Neural cell (in vitro differentiated cells): ENCODE measurements at regions not wholly inside any gene's neighbourhood (a gene's known extent, or its start where the extent isn't known, plus 50 kb on each side); places are given as distances from the start of the nearest gene placed in this dataset.

Experiments used
- H2AFZ ChIP-seq: fragments of 200-600, 300-800 bp; sonication (generic), shearing (Covaris generic); 2 replicates; pipeline ENCODE4 v1.6.0; 2014; ENCODE audit warnings: low read depth, mild to moderate bottlenecking, antibody characterized with exemption, low read length, moderate library complexity
- H3F3A ChIP-seq: fragments of 200-600 bp; shearing (Covaris generic); 2 replicates; pipeline ENCODE4 v1.6.1; 2016; ENCODE audit warnings: mild to moderate bottlenecking, moderate library complexity, mixed read lengths, antibody characterized with exemption, low read length; ENCODE audit not compliant: insufficient read depth, poor library complexity, severe bottlenecking
- H3K27ac ChIP-seq: fragments of 200-600, 300-800 bp; sonication (generic), shearing (Covaris generic); 2 replicates; pipeline ENCODE4 v1.5.1; 2014; ENCODE audit warnings: mild to moderate bottlenecking, low read length, moderate library complexity
- H3K27me3 ChIP-seq: fragments of 300-800, 200-600 bp; sonication (generic), shearing (Covaris generic); 2 replicates; pipeline ENCODE4 v1.6.0; 2014; ENCODE audit warnings: mild to moderate bottlenecking, low read depth, low read length, moderate library complexity; ENCODE audit not compliant: insufficient read depth
- H3K36me3 ChIP-seq: fragments of 300-800, 200-600 bp; sonication (generic), shearing (Covaris generic); 2 replicates; pipeline ENCODE4 v1.5.1; 2014; ENCODE audit warnings: mild to moderate bottlenecking, antibody characterized with exemption, low read length, moderate library complexity; ENCODE audit not compliant: insufficient read depth
- H3K4me2 ChIP-seq: fragments of 300-800, 200-600 bp; sonication (generic), shearing (Covaris generic); 2 replicates; pipeline ENCODE4 v1.6.0; 2014; ENCODE audit warnings: mild to moderate bottlenecking, low read length
- H3K4me3 ChIP-seq: fragments of 300-800, 200-600 bp; sonication (generic), shearing (Covaris generic); 2 replicates; pipeline ENCODE4 v1.5.1; 2014; ENCODE audit warnings: mild to moderate bottlenecking, low read length, moderate library complexity
- H3K79me2 ChIP-seq: fragments of 200-600 bp; shearing (Covaris generic); replicated peaks from 2 replicates; pipeline ENCODE4 v1.6.0; 2014; ENCODE audit warnings: mild to moderate bottlenecking, low read length, moderate library complexity; ENCODE audit not compliant: insufficient read depth
- H3K9ac ChIP-seq: fragments of 300-800, 200-600 bp; sonication (generic), shearing (Covaris generic); 2 replicates; pipeline ENCODE4 v1.6.1; 2016; ENCODE audit warnings: mild to moderate bottlenecking, low read length, mixed read lengths
- H3K9me2 ChIP-seq: fragments of 200-600 bp; shearing (Covaris generic); 2 replicates; pipeline ENCODE4 v1.6.1; 2016; ENCODE audit warnings: mild to moderate bottlenecking, low read length, mixed read lengths; ENCODE audit not compliant: insufficient read depth
- H3K9me3 ChIP-seq: fragments of 200-600, 300-800 bp; sonication (generic), shearing (Covaris generic); 2 replicates; pipeline ENCODE4 v1.6.1; 2016; ENCODE audit warnings: mild to moderate bottlenecking, mixed run types, low read length, moderate library complexity, mixed read lengths
- H4K20me1 ChIP-seq: fragments of 200-600 bp; shearing (Covaris generic); 2 replicates; pipeline ENCODE4 v1.6.1; 2016; ENCODE audit warnings: mild to moderate bottlenecking, mixed run types; ENCODE audit not compliant: insufficient read depth
- EP300 ChIP-seq: fragments of 450-650 bp; conservative IDR thresholded peaks from 2 replicates; pipeline ENCODE4 v1.6.1; 2014; ENCODE audit warnings: antibody characterized with exemption, mild to moderate bottlenecking, moderate library complexity; ENCODE audit not compliant: poor library complexity, severe bottlenecking
- EZH2 ChIP-seq: fragments of 200-600, 300-800 bp; shearing (Covaris generic), sonication (generic); IDR thresholded peaks from 2 replicates; pipeline ENCODE4 v1.6.1; 2014; ENCODE audit warnings: antibody characterized with exemption, low read length, borderline replicate concordance, mild to moderate bottlenecking; ENCODE audit not compliant: insufficient read depth, poor library complexity, severe bottlenecking
- MXI1 ChIP-seq: fragments of 450-650 bp; conservative IDR thresholded peaks from 2 replicates; pipeline ENCODE4 v1.6.1; 2014; ENCODE audit warnings: antibody characterized with exemption, mild to moderate bottlenecking; ENCODE audit not compliant: poor library complexity, severe bottlenecking
- POLR2AphosphoS5 ChIP-seq: IDR thresholded peaks from 2 replicates; pipeline ENCODE4 v1.6.1; 2012
- RAD21 ChIP-seq: fragments of 450-650 bp; conservative IDR thresholded peaks from 2 replicates; pipeline ENCODE4 v1.6.1; 2014; ENCODE audit warnings: antibody characterized with exemption, mild to moderate bottlenecking, moderate library complexity
- REST ChIP-seq: IDR thresholded peaks from 2 replicates; pipeline ENCODE4 v1.6.1; 2012; ENCODE audit warnings: borderline replicate concordance
- SMC3 ChIP-seq: fragments of 450-650 bp; conservative IDR thresholded peaks from 2 replicates; pipeline ENCODE4 v1.6.1; 2014; ENCODE audit warnings: antibody characterized with exemption, mild to moderate bottlenecking, moderate library complexity; ENCODE audit not compliant: poor library complexity
- TAF1 ChIP-seq: IDR thresholded peaks from 2 replicates; pipeline ENCODE4 v1.6.1; 2012; ENCODE audit warnings: low read depth
- TF ChIP-seq, protein P1 (sequence below): fragments of 450-650 bp; IDR thresholded peaks from 2 replicates; pipeline ENCODE4 v1.5.1; 2014; ENCODE audit warnings: antibody characterized with exemption, mild to moderate bottlenecking, moderate library complexity; ENCODE audit not compliant: poor library complexity, severe bottlenecking

GRCh38 chr12:124415064-124415463 is 120.2 kb downstream of the RFLNA start:
- Histone ChIP-seq H4K20me1 (no peaks in the 10 kb centered on the region), H3K4me2 (no peak overlapping the region), H3K9me2 (no peaks in the 10 kb centered on the region), H3K36me3 (no peaks in the 10 kb centered on the region), H3K9me3 (no peaks in the 10 kb centered on the region), H3K27me3 (no peaks in the 10 kb centered on the region), H3K9ac (peak overlapping the region; percentile 47), H3K27ac (peak overlapping the region; percentile 60), H3F3A (no peaks in the 10 kb centered on the region), H3K4me3 (no peak overlapping the region), H2AFZ (no peak overlapping the region), H3K79me2 (no peaks in the 10 kb centered on the region)
- peak; percentile 17 for TF ChIP-seq RAD21
- no peak for TF ChIP-seq TAF1
- peak; percentile 48 for TF ChIP-seq POLR2AphosphoS5
- TF ChIP-seq, protein P1, sequence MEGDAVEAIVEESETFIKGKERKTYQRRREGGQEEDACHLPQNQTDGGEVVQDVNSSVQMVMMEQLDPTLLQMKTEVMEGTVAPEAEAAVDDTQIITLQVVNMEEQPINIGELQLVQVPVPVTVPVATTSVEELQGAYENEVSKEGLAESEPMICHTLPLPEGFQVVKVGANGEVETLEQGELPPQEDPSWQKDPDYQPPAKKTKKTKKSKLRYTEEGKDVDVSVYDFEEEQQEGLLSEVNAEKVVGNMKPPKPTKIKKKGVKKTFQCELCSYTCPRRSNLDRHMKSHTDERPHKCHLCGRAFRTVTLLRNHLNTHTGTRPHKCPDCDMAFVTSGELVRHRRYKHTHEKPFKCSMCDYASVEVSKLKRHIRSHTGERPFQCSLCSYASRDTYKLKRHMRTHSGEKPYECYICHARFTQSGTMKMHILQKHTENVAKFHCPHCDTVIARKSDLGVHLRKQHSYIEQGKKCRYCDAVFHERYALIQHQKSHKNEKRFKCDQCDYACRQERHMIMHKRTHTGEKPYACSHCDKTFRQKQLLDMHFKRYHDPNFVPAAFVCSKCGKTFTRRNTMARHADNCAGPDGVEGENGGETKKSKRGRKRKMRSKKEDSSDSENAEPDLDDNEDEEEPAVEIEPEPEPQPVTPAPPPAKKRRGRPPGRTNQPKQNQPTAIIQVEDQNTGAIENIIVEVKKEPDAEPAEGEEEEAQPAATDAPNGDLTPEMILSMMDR: no peak
- no peak for TF ChIP-seq REST
- no peak for TF ChIP-seq EP300
- TF ChIP-seq SMC3: no peak
- TF ChIP-seq EZH2: no peak
- no peak for TF ChIP-seq MXI1

- H3K9me2 ChIP-seq: no peaks in the 10 kb centered on the region
- H3K36me3 ChIP-seq: no peaks in the 10 kb centered on the region
- H3K4me2 ChIP-seq: no peak overlapping the region
- no peaks in the 10 kb centered on the region for H3F3A ChIP-seq
- H3K27me3 ChIP-seq: no peaks in the 10 kb centered on the region
- no peaks in the 10 kb centered on the region for H3K9me3 ChIP-seq
- H3K27ac ChIP-seq: no peak overlapping the region
- H3K9ac ChIP-seq: no peak overlapping the region
- H2AFZ ChIP-seq: no peak overlapping the region
- TF ChIP-seq SMC3 (no peak), TAF1 (no peak), MXI1 (no peak)
- no peaks in the 10 kb centered on the region for H3K79me2 ChIP-seq
- no peaks in the 10 kb centered on the region for H4K20me1 ChIP-seq
- no peak overlapping the region for H3K4me3 ChIP-seq
These were observed 119.0 kb downstream of the RFLNA start for GRCh38 chr12:124413915-124414314.

GRCh38 chr12:124413401-124413800 is 118.5 kb downstream of the RFLNA start:
- Histone ChIP-seq H3K27ac (no peak overlapping the region), H3K9ac (no peak overlapping the region), H3F3A (no peaks in the 10 kb centered on the region), H3K9me2 (no peaks in the 10 kb centered on the region), H3K4me3 (no peak overlapping the region), H4K20me1 (no peaks in the 10 kb centered on the region), H3K4me2 (no peak overlapping the region), H3K27me3 (no peaks in the 10 kb centered on the region), H3K36me3 (no peaks in the 10 kb centered on the region), H3K79me2 (no peaks in the 10 kb centered on the region), H2AFZ (no peak overlapping the region), H3K9me3 (no peaks in the 10 kb centered on the region)
- no peak for TF ChIP-seq MXI1
- no peak for TF ChIP-seq SMC3
- TF ChIP-seq, protein P1: no peak
